Omental fat pad (tissue), 3 donors: ENCODE measurements at regions not wholly inside any gene's neighbourhood (a gene's known extent, or its start where the extent isn't known, plus 50 kb on each side); places are given as distances from the start of the nearest gene placed in this dataset.

Source experiments
- ATAC-seq: fragments of 150-250 bp; one replicate; pipeline ENCODE4 v1.9.1; 2016; ENCODE audit warnings: mild to moderate bottlenecking, moderate library complexity; ENCODE audit not compliant: low FRiP score
- DNase-seq: peaks from one replicate; pipeline ENCODE4 v3.0.0-alpha.2; 2019; ENCODE audit warnings: low spot score
- TF ChIP-seq, protein P1 (sequence below), 3 donors: fragments of 450-650 bp; IDR thresholded peaks; one replicate each; pipeline ENCODE4 v1.5.1; 2016 to 2017; ENCODE audit warnings: antibody characterized with exemption in 3 of 3, mild to moderate bottlenecking in 3 of 3, moderate library complexity in 2 of 3

DNA sequence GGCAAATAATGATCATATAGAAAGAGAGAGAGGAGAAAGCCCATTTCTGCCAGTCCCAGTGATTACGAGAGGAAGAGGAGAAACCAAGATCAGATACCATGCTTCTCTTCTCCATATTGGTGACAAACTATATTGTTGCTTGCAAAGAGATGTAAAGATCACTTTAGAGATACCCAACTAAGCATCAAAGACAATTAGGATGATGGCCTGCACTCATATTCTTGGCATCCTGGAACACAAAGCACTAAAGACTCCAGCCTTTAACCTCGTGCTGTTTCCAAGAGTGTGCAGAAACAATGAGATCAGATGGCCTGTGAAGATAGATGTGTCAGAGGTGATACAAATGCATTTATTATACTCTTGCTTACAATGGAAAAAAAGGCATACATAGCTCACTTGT lies 170.7 kb upstream of the TP63 start:
- ATAC-seq = no peak
- TF ChIP-seq, protein P1, sequence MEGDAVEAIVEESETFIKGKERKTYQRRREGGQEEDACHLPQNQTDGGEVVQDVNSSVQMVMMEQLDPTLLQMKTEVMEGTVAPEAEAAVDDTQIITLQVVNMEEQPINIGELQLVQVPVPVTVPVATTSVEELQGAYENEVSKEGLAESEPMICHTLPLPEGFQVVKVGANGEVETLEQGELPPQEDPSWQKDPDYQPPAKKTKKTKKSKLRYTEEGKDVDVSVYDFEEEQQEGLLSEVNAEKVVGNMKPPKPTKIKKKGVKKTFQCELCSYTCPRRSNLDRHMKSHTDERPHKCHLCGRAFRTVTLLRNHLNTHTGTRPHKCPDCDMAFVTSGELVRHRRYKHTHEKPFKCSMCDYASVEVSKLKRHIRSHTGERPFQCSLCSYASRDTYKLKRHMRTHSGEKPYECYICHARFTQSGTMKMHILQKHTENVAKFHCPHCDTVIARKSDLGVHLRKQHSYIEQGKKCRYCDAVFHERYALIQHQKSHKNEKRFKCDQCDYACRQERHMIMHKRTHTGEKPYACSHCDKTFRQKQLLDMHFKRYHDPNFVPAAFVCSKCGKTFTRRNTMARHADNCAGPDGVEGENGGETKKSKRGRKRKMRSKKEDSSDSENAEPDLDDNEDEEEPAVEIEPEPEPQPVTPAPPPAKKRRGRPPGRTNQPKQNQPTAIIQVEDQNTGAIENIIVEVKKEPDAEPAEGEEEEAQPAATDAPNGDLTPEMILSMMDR (IDR thresholded peaks at IDR 0.05) = no peak
- no peak for DNase-seq

DNA sequence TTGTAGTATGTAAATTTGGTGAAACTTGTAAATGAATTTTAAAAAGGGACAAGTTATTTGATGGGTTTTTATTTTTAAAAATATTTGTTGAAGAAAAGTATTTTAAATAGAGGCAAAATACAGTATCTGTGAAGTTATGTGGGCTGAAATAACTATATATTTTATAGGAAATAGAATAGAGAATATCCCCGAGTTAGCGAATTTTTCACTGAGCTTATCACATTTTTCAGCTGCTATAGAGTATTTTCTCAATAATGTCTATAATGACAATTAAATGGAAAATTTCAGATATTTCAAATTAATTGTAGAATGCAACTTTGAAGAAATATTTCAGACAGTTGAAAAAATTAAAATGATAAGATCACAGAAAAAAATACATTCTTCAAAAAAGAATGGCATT lies 166.4 kb upstream of the TP63 start:
- DNase-seq (no peak), ATAC-seq (no peak)

DNA sequence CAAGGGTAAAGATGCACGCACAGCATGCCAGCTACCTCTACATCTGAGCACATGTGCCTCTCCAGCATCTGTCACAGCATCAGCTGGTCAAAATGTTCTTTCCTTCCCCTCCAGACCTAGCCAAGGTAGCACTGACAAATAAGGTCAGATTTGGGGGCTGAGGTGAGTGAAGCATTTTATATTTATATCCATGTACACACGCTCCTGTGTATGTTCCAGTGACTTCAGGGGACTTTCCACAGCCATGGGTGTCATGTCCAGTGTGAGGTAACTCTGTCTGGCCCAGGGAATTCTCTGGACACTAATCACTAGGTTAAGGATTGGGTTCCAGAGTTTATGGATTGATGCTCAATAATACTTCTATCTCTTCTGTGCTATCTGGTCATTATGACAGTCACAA lies 165.2 kb upstream of the TP63 start:
- DNase-seq (no peak), ATAC-seq (no peak)

More for the DNA sequence above, 166.4 kb upstream of the TP63 start:
- TF ChIP-seq, protein P1 (IDR thresholded peaks at IDR 0.05) = no peak

DNA sequence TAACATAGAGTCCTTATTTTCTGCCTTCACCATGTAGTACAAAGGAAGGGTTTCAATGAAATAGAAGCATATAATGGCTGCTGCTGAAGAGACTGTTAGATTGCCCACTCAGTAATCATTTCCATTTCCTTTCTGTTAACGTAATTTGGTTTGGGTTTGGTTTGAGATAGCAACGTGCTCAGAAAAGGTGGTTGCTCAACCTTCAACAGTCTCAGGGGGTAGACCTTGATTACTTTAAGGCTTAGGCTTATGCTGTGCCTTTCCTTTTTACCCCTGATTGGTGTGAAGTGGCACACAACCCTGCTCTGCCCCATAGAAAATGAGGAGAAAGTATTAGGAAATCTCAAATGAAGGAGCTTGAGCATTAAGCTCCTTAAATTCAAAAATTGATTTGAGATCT lies 163.7 kb upstream of the TP63 start:
- DNase-seq (no peak), ATAC-seq (no peak)
- TF ChIP-seq, protein P1 (IDR thresholded peaks at IDR 0.05) = no peak

More for the DNA sequence above, 165.2 kb upstream of the TP63 start:
- TF ChIP-seq, protein P1 (IDR thresholded peaks at IDR 0.05) = no peak

DNA sequence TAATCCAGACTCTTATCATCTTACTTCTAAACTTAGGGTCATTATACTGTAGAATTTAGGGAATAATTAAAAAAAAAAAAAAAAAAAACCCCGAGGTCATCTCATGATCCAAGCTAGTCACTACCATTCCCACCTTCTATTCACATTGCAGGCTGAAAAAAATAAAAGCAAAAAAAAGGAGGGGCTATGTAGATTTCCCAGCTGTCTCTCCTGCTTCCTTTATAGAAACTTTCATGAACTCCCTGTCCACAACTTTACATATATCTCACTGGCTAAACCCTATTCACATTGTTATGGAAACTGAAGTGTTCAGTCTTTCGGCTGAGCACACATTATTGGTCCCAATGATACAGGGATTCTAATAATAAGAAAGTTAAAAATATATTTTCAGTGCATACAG lies 156.2 kb upstream of the TP63 start:
- no peak for ATAC-seq
- no peak for DNase-seq
- TF ChIP-seq, protein P1 (IDR thresholded peaks at IDR 0.05) = no peak

DNA sequence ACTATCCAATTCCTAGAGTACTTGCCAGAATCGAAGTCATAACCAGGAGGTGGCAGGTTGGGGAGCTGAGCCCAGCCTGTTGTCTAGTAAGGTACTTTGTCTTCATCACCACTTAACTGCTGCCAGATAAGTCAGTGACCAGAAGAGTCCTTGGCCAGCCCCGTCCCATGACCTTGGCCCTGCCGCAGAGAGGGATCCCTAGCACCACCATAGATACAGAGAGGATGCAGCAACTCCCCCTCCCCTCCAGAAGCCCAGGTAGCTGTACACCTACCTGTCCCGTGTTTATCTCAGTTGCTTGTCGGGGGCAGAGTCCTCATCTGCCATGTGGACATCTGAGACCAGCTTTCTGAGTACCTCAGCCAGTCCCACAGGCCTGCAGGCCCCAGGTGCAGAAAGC lies 153.6 kb upstream of the TP63 start:
- ATAC-seq (no peak), DNase-seq (no peak)
- TF ChIP-seq, protein P1 (IDR thresholded peaks at IDR 0.05) = no peak

DNA sequence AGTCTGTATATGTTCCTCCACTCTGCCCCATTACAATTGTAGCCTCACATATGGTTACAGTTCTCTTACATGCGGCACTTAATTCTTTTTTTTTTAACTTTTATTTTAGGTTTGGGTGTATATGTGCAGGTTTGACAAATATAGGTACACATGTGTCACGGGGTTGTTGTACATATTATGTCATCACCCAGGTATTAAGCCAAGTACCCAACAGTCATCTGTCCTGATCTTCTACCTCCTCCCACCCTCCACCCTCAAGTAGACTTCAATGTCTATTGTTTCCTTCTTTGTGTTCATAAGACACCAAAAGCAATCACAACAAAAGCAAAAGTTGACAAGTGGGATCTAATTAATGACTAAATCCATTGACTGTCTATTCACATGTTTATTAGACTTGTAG lies 144.6 kb upstream of the TP63 start:
- TF ChIP-seq, protein P1 (IDR thresholded peaks at IDR 0.05) = no peak
- DNase-seq (no peak), ATAC-seq (no peak)
